ENCODE measurements at regions not wholly inside any gene's neighbourhood (a gene's known extent, or its start where the extent isn't known, plus 50 kb on each side); places are given as distances from the start of the nearest gene placed in this dataset.
"Not testable (repeated sequence)": the region's sequence is repeated elsewhere in the genome, so short reads cannot be mapped to it uniquely, and the experiment has no call there.

- H3K9me3 ChIP-seq (ENCODE audit: control insufficient read depth, low read length), result no peaks in the 10 kb centered on the region
- no peak overlapping the region for H3K4me3 ChIP-seq (ENCODE audit: extremely low read depth, insufficient read depth, low read length, poor library complexity, severe bottlenecking)
- no peaks in the 10 kb centered on the region for H3K36me3 ChIP-seq (ENCODE audit: control insufficient read depth, insufficient read depth, low read length)
- no peak overlapping the region for H3K27ac ChIP-seq (ENCODE audit: low read depth, low read length, severe bottlenecking)
- WGBS, 2 experiments (ENCODE audit: insufficient coverage in 2 of 2), result 71 to 87% methylated on average over 5 to 6 of the region's 10 CpGs
- peaks cover 7% of the 10 kb centered on the region for H3K4me1 ChIP-seq (ENCODE audit: control insufficient read depth, insufficient read depth, low read length, poor library complexity, severe bottlenecking)
These were observed 71.6 kb downstream of the SPRING1 start for GRCh38 chr12:116666305-116666673.

GRCh38 chr12:116665666-116666304 is 72.1 kb downstream of the SPRING1 start:
- WGBS, 2 experiments (ENCODE audit: insufficient coverage in 2 of 2), result 82 to 86% methylated on average over 11 of the region's 15 CpGs

GRCh38 chr12:116664085-116664484 is 73.8 kb downstream of the SPRING1 start:
- H3K4me3 ChIP-seq (ENCODE audit: extremely low read depth, insufficient read depth, low read length, poor library complexity, severe bottlenecking), result no peak overlapping the region
- H3K27ac ChIP-seq (ENCODE audit: low read depth, low read length, severe bottlenecking), result no peak overlapping the region
- H3K36me3 ChIP-seq (ENCODE audit: control insufficient read depth, insufficient read depth, low read length), result no peaks in the 10 kb centered on the region
- WGBS, 2 experiments (ENCODE audit: insufficient coverage in 2 of 2), result 100% methylated on average over 1 of the region's 4 CpGs
- H3K9me3 ChIP-seq (ENCODE audit: control insufficient read depth, low read length), result no peaks in the 10 kb centered on the region
- H3K4me1 ChIP-seq (ENCODE audit: control insufficient read depth, insufficient read depth, low read length, poor library complexity, severe bottlenecking), result peaks cover 7% of the 10 kb centered on the region

More at GRCh38 chr12:116665666-116666304, 72.1 kb downstream of the SPRING1 start:
- no peak overlapping the region for H3K4me3 ChIP-seq (ENCODE audit: extremely low read depth, insufficient read depth, low read length, poor library complexity, severe bottlenecking)
- no peak overlapping the region for H3K27ac ChIP-seq (ENCODE audit: low read depth, low read length, severe bottlenecking)
- no peaks in the 10 kb centered on the region for H3K9me3 ChIP-seq (ENCODE audit: control insufficient read depth, low read length)
- peaks cover 7% of the 10 kb centered on the region for H3K4me1 ChIP-seq (ENCODE audit: control insufficient read depth, insufficient read depth, low read length, poor library complexity, severe bottlenecking)
- no peaks in the 10 kb centered on the region for H3K36me3 ChIP-seq (ENCODE audit: control insufficient read depth, insufficient read depth, low read length)

DNA sequence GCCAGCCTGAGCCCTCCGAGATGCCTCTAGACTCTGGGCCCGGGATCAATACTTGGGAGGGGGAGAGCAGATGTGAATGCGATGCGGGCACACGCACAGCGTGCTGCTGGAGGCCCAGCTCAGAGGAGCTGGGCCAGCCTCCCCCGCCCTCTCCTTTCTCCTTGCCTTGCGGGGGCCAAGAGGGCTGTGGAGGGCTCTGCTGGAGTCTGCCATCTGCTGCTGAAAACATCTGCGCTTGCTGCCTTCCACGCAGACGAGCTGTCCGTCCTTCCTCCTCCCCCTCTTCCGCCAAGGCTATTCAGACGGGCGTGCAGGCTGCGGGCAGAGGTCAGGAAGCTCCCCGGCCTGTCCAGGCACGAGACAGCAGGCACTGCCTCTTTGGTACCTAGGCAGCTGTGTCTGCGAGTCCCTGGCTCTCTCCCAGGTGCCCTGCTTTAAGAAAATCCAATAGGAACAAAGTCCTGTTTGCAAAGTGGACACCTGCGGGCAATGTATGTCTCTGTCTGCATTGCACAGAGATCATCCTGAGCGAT is 75.2 kb downstream of the SPRING1 start:
- H3K36me3 ChIP-seq (ENCODE audit: control insufficient read depth, insufficient read depth, low read length), result no peaks in the 10 kb centered on the region
- H3K4me3 ChIP-seq (ENCODE audit: extremely low read depth, insufficient read depth, low read length, poor library complexity, severe bottlenecking), result no peak overlapping the region
- H3K4me1 ChIP-seq (ENCODE audit: control insufficient read depth, insufficient read depth, low read length, poor library complexity, severe bottlenecking), result peaks cover 7% of the 10 kb centered on the region
- no peak overlapping the region for H3K27ac ChIP-seq (ENCODE audit: low read depth, low read length, severe bottlenecking)
- WGBS, 2 experiments (ENCODE audit: insufficient coverage in 2 of 2), result 50 to 61% methylated on average over 19 to 21 of the region's 21 CpGs
- H3K9me3 ChIP-seq (ENCODE audit: control insufficient read depth, low read length), result no peaks in the 10 kb centered on the region

DNA sequence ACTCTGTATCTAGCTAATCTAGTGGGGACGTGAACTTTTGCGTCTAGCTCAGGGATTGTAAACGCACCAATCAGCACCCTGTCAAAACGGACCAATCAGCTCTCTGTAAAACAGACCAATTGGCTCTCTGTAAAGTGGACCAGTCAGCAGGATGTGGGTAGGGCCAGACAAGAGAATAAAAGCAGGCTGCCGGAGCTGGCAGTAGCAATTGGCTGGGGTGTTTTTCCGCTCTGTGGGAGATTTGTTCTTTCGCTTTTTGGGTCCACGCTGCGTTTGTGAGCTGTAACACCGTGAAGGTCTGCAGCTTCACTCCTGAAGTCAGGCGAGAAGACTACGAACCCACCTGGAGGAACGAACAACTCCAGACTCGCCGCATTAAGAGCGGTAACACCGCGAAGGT is 76.5 kb downstream of the SPRING1 start:
- Histone ChIP-seq H3K4me3 (ENCODE audit: extremely low read depth, insufficient read depth, low read length, poor library complexity, severe bottlenecking) (no peak overlapping the region), H3K36me3 (ENCODE audit: control insufficient read depth, insufficient read depth, low read length) (no peaks in the 10 kb centered on the region), H3K4me1 (ENCODE audit: control insufficient read depth, insufficient read depth, low read length, poor library complexity, severe bottlenecking) (peaks cover 7% of the 10 kb centered on the region), H3K9me3 (ENCODE audit: control insufficient read depth, low read length) (no peaks in the 10 kb centered on the region), H3K27ac (ENCODE audit: low read depth, low read length, severe bottlenecking) (no peak overlapping the region)
- 95 to 96% methylated on average over 14 to 16 of the region's 18 CpGs for WGBS, 2 experiments (ENCODE audit: insufficient coverage in 2 of 2)

DNA sequence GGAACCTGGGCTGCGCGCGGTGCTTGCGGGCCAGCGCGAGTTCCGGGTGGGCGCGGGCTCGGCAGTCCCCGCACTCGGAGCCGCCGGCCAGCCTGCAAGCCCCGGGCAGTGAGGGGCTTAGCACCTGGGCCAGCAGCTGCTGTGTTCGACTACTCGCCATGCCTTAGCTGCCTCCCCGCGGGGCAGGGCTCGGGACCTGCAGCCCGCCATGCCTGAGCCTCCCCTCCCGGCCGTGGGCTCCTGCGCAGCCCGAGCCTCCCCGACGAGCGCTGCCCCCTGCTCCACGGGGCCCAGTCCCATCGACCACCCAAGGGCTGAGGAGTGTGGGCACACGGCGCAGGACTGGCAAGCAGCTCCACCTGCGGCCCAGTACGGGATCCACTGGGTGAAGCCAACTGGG is 77.1 kb downstream of the SPRING1 start:
- not testable (repeated sequence) for H3K4me3 ChIP-seq (ENCODE audit: extremely low read depth, insufficient read depth, low read length, poor library complexity, severe bottlenecking); H3K27ac ChIP-seq (ENCODE audit: low read depth, low read length, severe bottlenecking); H3K9me3 ChIP-seq (ENCODE audit: control insufficient read depth, low read length); H3K4me1 ChIP-seq (ENCODE audit: control insufficient read depth, insufficient read depth, low read length, poor library complexity, severe bottlenecking); H3K36me3 ChIP-seq (ENCODE audit: control insufficient read depth, insufficient read depth, low read length)
- WGBS, 2 experiments (ENCODE audit: insufficient coverage in 2 of 2), result 96% methylated on average over 32 to 34 of the region's 34 CpGs

- Histone ChIP-seq H3K36me3 (ENCODE audit: control insufficient read depth, insufficient read depth, low read length) (no peaks in the 10 kb centered on the region), H3K27ac (ENCODE audit: low read depth, low read length, severe bottlenecking) (no peak overlapping the region), H3K9me3 (ENCODE audit: control insufficient read depth, low read length) (no peaks in the 10 kb centered on the region), H3K4me3 (ENCODE audit: extremely low read depth, insufficient read depth, low read length, poor library complexity, severe bottlenecking) (no peak overlapping the region), H3K4me1 (ENCODE audit: control insufficient read depth, insufficient read depth, low read length, poor library complexity, severe bottlenecking) (peaks cover 7% of the 10 kb centered on the region)
- WGBS, 2 experiments (ENCODE audit: insufficient coverage in 2 of 2), result 84 to 95% methylated on average over 12 of the region's 13 CpGs
These were observed 77.9 kb downstream of the SPRING1 start for GRCh38 chr12:116659771-116660481.

- H3K4me3 ChIP-seq (ENCODE audit: extremely low read depth, insufficient read depth, low read length, poor library complexity, severe bottlenecking), result no peak overlapping the region
- H3K27ac ChIP-seq (ENCODE audit: low read depth, low read length, severe bottlenecking), result no peak overlapping the region
- WGBS, 2 experiments (ENCODE audit: insufficient coverage in 2 of 2), result 88 to 92% methylated on average over 6 to 9 of the region's 11 CpGs
These were observed 79.9 kb downstream of the SPRING1 start for GRCh38 chr12:116657921-116658495.

GRCh38 chr12:116656306-116656705 is 81.6 kb downstream of the SPRING1 start:
- WGBS, 2 experiments (ENCODE audit: insufficient coverage in 2 of 2), result 98 to 100% methylated on average over 3 to 5 of the region's 5 CpGs

More at GRCh38 chr12:116657921-116658495, 79.9 kb downstream of the SPRING1 start:
- peaks cover 7% of the 10 kb centered on the region for H3K4me1 ChIP-seq (ENCODE audit: control insufficient read depth, insufficient read depth, low read length, poor library complexity, severe bottlenecking)
- H3K36me3 ChIP-seq (ENCODE audit: control insufficient read depth, insufficient read depth, low read length), result no peaks in the 10 kb centered on the region
- H3K9me3 ChIP-seq (ENCODE audit: control insufficient read depth, low read length), result no peaks in the 10 kb centered on the region

GRCh38 chr12:116654226-116654743 is 83.6 kb downstream of the SPRING1 start:
- Histone ChIP-seq H3K36me3 (ENCODE audit: control insufficient read depth, insufficient read depth, low read length) (no peaks in the 10 kb centered on the region), H3K4me3 (ENCODE audit: extremely low read depth, insufficient read depth, low read length, poor library complexity, severe bottlenecking) (no peak overlapping the region), H3K27ac (ENCODE audit: low read depth, low read length, severe bottlenecking) (no peak overlapping the region), H3K4me1 (ENCODE audit: control insufficient read depth, insufficient read depth, low read length, poor library complexity, severe bottlenecking) (no peaks in the 10 kb centered on the region), H3K9me3 (ENCODE audit: control insufficient read depth, low read length) (no peaks in the 10 kb centered on the region)
- 85 to 100% methylated on average over 2 of the region's 6 CpGs for WGBS, 2 experiments (ENCODE audit: insufficient coverage in 2 of 2)

More at GRCh38 chr12:116656306-116656705, 81.6 kb downstream of the SPRING1 start:
- Histone ChIP-seq H3K27ac (ENCODE audit: low read depth, low read length, severe bottlenecking) (no peak overlapping the region), H3K9me3 (ENCODE audit: control insufficient read depth, low read length) (no peaks in the 10 kb centered on the region), H3K36me3 (ENCODE audit: control insufficient read depth, insufficient read depth, low read length) (no peaks in the 10 kb centered on the region), H3K4me3 (ENCODE audit: extremely low read depth, insufficient read depth, low read length, poor library complexity, severe bottlenecking) (no peak overlapping the region), H3K4me1 (ENCODE audit: control insufficient read depth, insufficient read depth, low read length, poor library complexity, severe bottlenecking) (no peaks in the 10 kb centered on the region)

Measured in mesodermal cell (in vitro differentiated cells).